ENCODE measurements at regions not wholly inside any gene's neighbourhood (a gene's known extent, or its start where the extent isn't known, plus 50 kb on each side); places are given as distances from the start of the nearest gene placed in this dataset.
A peak's percentile ranks its signal among the peaks of the same experiment; 100 is the strongest.

DNA sequence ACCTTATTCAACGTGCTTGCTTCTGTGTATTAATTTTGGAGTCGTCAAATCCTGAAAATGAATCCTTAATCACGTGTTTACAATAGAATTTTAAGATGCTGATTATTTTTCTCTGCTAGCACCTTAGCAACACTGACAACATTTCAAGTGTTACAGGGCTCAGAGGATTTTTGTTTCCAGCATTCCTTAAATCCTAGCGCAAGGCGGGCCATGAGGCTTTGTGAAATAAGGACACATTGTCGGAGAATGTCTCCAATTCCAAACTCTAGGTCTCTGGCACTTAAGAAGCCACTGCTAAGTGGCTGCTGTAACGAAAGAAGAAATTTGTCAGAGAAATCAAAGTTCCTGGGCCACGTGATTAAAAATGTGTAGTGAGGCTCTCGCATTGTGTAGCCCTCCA, 390.9 kb upstream of the CELF2 start:
- Histone ChIP-seq H3K36me3 (ENCODE audit: insufficient read depth, low read length) (no peaks in the 10 kb centered on the region), H3K9ac (ENCODE audit: low read length) (no peak overlapping the region), H3K4me1 (ENCODE audit: low read length) (peaks cover 4% of the 10 kb centered on the region; the same call in 1 of the 2 replicates), H3K4me2 (ENCODE audit: low read depth, low read length, poor library complexity, severe bottlenecking) (no peak overlapping the region), H3K79me2 (ENCODE audit: low read length) (no peaks in the 10 kb centered on the region), H3K27ac (ENCODE audit: low read length) (no peak overlapping the region), H4K20me1 (ENCODE audit: insufficient read depth, low read depth, low read length) (no peaks in the 10 kb centered on the region), H3K27me3 (ENCODE audit: low read length) (0 out of 2 replicates have a peak, but pooled peaks cover 5% of the 10 kb centered on the region), H3K9me2 (replicated peaks; ENCODE audit: insufficient read depth, low read length) (no peaks in the 10 kb centered on the region), H3K9me3 (ENCODE audit: low read length) (no peaks in the 10 kb centered on the region), H2AFZ (ENCODE audit: low read length) (no peak overlapping the region), H3K4me3 (ENCODE audit: low read length) (no peak overlapping the region)
- DNase-seq: no peak

DNA sequence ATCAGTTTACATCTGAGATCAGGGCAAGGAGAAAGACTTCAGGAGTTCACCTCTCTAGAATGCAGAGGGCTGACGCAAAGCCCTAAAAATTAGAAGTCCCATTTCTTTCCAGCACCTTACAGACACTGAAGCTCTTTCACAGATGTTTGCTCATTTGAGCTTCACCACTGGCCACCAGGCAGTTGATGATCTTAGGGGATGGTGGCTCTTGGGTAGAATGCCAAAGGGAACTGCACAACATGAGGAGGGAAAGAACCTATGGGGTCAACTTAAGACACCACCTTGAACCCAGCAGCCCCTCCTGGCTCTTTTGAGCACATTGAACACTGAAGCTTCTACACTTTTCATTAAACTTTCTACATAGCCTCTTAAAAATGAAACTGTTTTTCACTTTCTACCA, 390.3 kb upstream of the CELF2 start:
- H3K9me3 ChIP-seq (ENCODE audit: low read length): no peaks in the 10 kb centered on the region
- no peak overlapping the region for H3K27ac ChIP-seq (ENCODE audit: low read length)
- no peaks in the 10 kb centered on the region for H4K20me1 ChIP-seq (ENCODE audit: insufficient read depth, low read depth, low read length)
- peaks cover 4% of the 10 kb centered on the region; the same call in 1 of the 2 replicates for H3K4me1 ChIP-seq (ENCODE audit: low read length)
- no peak overlapping the region for H3K4me3 ChIP-seq (ENCODE audit: low read length)
- no peak overlapping the region for H3K9ac ChIP-seq (ENCODE audit: low read length)
- H3K79me2 ChIP-seq (ENCODE audit: low read length): no peaks in the 10 kb centered on the region
- no peaks in the 10 kb centered on the region for H3K36me3 ChIP-seq (ENCODE audit: insufficient read depth, low read length)
- no peak overlapping the region for H3K4me2 ChIP-seq (ENCODE audit: low read depth, low read length, poor library complexity, severe bottlenecking)
- H3K27me3 ChIP-seq (ENCODE audit: low read length): 0 out of 2 replicates have a peak, but pooled peaks cover 5% of the 10 kb centered on the region
- H3K9me2 ChIP-seq (replicated peaks; ENCODE audit: insufficient read depth, low read length): no peaks in the 10 kb centered on the region
- no peak for DNase-seq
- no peak overlapping the region for H2AFZ ChIP-seq (ENCODE audit: low read length)

DNA sequence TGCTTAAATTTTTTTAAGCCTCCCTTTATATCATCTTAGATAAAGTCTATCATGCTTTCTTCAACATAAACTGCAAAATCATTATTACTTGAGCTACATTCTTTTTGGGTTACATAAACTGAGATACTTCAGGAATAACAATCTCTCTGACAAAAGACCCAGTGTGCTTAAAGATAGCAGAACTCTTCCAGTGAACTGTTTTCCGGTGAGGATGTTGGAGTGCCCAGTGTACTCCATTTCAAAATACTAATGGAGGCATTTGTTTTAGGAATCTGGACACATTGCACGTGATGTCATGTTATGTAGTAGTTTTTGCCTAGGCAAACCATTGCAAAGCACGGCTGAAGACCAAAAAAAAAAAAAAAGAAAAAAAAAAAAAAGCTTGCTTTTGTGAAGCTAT, 388.2 kb upstream of the CELF2 start:
- no peaks in the 10 kb centered on the region for H3K9me3 ChIP-seq (ENCODE audit: low read length)
- H3K27ac ChIP-seq (ENCODE audit: low read length): no peak overlapping the region
- DNase-seq: no peak
- no peaks in the 10 kb centered on the region for H3K79me2 ChIP-seq (ENCODE audit: low read length)
- H3K9me2 ChIP-seq (replicated peaks; ENCODE audit: insufficient read depth, low read length): no peaks in the 10 kb centered on the region
- no peaks in the 10 kb centered on the region for H3K36me3 ChIP-seq (ENCODE audit: insufficient read depth, low read length)
- peaks cover 4% of the 10 kb centered on the region; the same call in 1 of the 2 replicates for H3K4me1 ChIP-seq (ENCODE audit: low read length)
- no peak overlapping the region for H3K4me3 ChIP-seq (ENCODE audit: low read length)
- 0 out of 2 replicates have a peak, but pooled peaks cover 5% of the 10 kb centered on the region for H3K27me3 ChIP-seq (ENCODE audit: low read length)
- H4K20me1 ChIP-seq (ENCODE audit: insufficient read depth, low read depth, low read length): no peaks in the 10 kb centered on the region
- H2AFZ ChIP-seq (ENCODE audit: low read length): no peak overlapping the region
- no peak overlapping the region for H3K9ac ChIP-seq (ENCODE audit: low read length)
- no peak overlapping the region for H3K4me2 ChIP-seq (ENCODE audit: low read depth, low read length, poor library complexity, severe bottlenecking)

DNA sequence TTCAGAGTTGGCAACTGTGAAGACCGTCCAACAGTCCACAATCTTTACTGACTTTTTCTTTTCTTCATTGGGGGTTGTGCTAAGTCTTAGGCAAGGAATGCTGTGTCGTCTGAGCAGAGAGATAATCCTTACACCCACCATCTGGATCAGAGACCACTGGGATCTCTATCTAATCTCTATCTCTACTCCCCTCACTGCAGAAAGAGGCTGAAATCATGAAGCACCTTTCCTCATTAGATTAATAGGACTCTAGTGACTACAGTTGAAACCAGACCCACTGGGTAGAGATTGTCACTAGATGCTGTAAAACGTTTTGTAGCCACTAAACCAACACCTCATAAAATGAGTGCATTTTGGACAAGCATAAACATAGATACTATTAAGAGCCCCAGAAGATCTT, 387.4 kb upstream of the CELF2 start:
- Histone ChIP-seq H3K4me1 (ENCODE audit: low read length) (peaks cover 4% of the 10 kb centered on the region; the same call in 1 of the 2 replicates), H3K9me3 (ENCODE audit: low read length) (no peaks in the 10 kb centered on the region), H4K20me1 (ENCODE audit: insufficient read depth, low read depth, low read length) (no peaks in the 10 kb centered on the region), H3K27me3 (ENCODE audit: low read length) (0 out of 2 replicates have a peak, but pooled peaks cover 5% of the 10 kb centered on the region), H3K9me2 (replicated peaks; ENCODE audit: insufficient read depth, low read length) (no peaks in the 10 kb centered on the region), H3K4me3 (ENCODE audit: low read length) (no peak overlapping the region), H2AFZ (ENCODE audit: low read length) (no peak overlapping the region), H3K27ac (ENCODE audit: low read length) (no peak overlapping the region), H3K9ac (ENCODE audit: low read length) (no peak overlapping the region), H3K36me3 (ENCODE audit: insufficient read depth, low read length) (no peaks in the 10 kb centered on the region), H3K4me2 (ENCODE audit: low read depth, low read length, poor library complexity, severe bottlenecking) (no peak overlapping the region), H3K79me2 (ENCODE audit: low read length) (no peaks in the 10 kb centered on the region)
- no peak for DNase-seq

DNA sequence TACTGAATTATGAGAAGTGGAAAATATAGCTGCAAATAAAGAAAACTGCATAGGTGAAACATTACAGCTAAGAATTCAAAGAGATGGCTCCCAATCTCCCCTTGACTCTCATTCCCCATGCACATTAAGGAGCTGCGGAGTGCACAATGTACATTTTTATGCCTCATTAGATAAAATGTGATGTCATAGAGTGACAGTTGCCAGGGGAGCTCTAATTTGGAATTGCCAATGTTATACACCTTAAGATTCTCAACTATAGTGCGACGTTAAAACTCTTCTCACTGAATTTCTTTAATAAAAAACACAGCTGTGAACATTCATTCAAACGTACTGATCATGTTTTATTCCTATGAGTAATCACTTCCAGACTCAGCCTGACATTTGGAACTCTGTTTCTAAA, 386.9 kb upstream of the CELF2 start:
- Histone ChIP-seq H3K4me1 (ENCODE audit: low read length) (peaks cover 4% of the 10 kb centered on the region; the same call in 1 of the 2 replicates), H3K79me2 (ENCODE audit: low read length) (no peaks in the 10 kb centered on the region), H3K4me3 (ENCODE audit: low read length) (no peak overlapping the region), H3K9me3 (ENCODE audit: low read length) (no peaks in the 10 kb centered on the region), H3K27me3 (ENCODE audit: low read length) (0 out of 2 replicates have a peak, but pooled peaks cover 5% of the 10 kb centered on the region), H3K27ac (ENCODE audit: low read length) (no peak overlapping the region), H4K20me1 (ENCODE audit: insufficient read depth, low read depth, low read length) (no peaks in the 10 kb centered on the region), H2AFZ (ENCODE audit: low read length) (no peak overlapping the region), H3K9me2 (replicated peaks; ENCODE audit: insufficient read depth, low read length) (no peaks in the 10 kb centered on the region), H3K9ac (ENCODE audit: low read length) (no peak overlapping the region), H3K36me3 (ENCODE audit: insufficient read depth, low read length) (no peaks in the 10 kb centered on the region), H3K4me2 (ENCODE audit: low read depth, low read length, poor library complexity, severe bottlenecking) (no peak overlapping the region)
- no peak for DNase-seq

DNA sequence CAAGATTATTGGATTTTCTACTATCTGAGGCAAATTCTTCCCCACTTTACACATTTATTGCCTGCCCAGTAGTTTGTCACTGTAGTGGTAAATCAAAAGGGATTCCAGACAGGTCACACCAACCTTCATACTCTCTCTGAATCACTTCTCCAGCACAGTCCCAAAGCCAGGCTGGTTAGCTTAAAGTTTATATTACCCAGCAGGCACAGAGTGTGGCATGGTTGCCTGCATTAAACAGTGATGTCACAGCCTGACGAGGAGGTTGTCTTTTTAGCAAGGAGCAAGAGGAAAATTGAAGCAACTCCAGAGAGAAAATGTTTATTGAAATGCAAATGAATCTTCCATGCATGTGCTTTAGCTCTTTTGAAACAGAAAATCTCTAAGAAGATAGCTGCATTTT, 375.5 kb upstream of the CELF2 start:
- Histone ChIP-seq H4K20me1 (ENCODE audit: insufficient read depth, low read depth, low read length) (no peaks in the 10 kb centered on the region), H3K9me2 (replicated peaks; ENCODE audit: insufficient read depth, low read length) (no peaks in the 10 kb centered on the region), H3K9me3 (ENCODE audit: low read length) (no peaks in the 10 kb centered on the region), H3K4me3 (ENCODE audit: low read length) (no peak overlapping the region), H3K36me3 (ENCODE audit: insufficient read depth, low read length) (no peaks in the 10 kb centered on the region), H3K27me3 (ENCODE audit: low read length) (no peaks in the 10 kb centered on the region), H2AFZ (ENCODE audit: low read length) (no peak overlapping the region), H3K4me2 (ENCODE audit: low read depth, low read length, poor library complexity, severe bottlenecking) (no peak overlapping the region), H3K4me1 (ENCODE audit: low read length) (no peaks in the 10 kb centered on the region), H3K27ac (ENCODE audit: low read length) (no peak overlapping the region), H3K79me2 (ENCODE audit: low read length) (no peaks in the 10 kb centered on the region), H3K9ac (ENCODE audit: low read length) (no peak overlapping the region)
- DNase-seq: peak; percentile 27

DNA sequence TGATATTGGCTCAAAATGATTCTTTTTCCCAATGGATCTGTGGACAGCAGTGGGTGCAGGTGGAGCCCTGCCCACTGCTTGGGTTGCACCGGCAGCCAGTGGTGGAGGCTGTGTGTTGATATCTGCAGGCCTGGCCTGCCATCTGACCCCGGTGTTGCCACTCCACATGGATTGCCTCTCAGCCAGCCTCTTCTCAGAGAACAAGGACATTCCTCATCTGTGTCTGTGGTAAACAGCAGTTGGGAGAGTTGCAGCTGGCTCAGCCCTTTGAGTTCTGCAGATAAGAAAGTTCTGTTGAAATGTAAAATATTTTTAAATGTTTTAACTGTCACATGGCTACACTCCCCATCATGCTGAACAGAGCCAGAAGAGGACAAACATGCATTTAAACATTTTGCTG, 374.9 kb upstream of the CELF2 start:
- peak; percentile 7 for DNase-seq
- Histone ChIP-seq H3K27me3 (ENCODE audit: low read length) (no peaks in the 10 kb centered on the region), H3K9ac (ENCODE audit: low read length) (no peak overlapping the region), H2AFZ (ENCODE audit: low read length) (no peak overlapping the region), H3K27ac (ENCODE audit: low read length) (no peak overlapping the region), H3K4me1 (ENCODE audit: low read length) (no peaks in the 10 kb centered on the region), H3K9me2 (replicated peaks; ENCODE audit: insufficient read depth, low read length) (no peaks in the 10 kb centered on the region), H3K79me2 (ENCODE audit: low read length) (no peaks in the 10 kb centered on the region), H3K36me3 (ENCODE audit: insufficient read depth, low read length) (no peaks in the 10 kb centered on the region), H3K9me3 (ENCODE audit: low read length) (no peaks in the 10 kb centered on the region), H4K20me1 (ENCODE audit: insufficient read depth, low read depth, low read length) (no peaks in the 10 kb centered on the region), H3K4me3 (ENCODE audit: low read length) (no peak overlapping the region), H3K4me2 (ENCODE audit: low read depth, low read length, poor library complexity, severe bottlenecking) (no peak overlapping the region)

DNA sequence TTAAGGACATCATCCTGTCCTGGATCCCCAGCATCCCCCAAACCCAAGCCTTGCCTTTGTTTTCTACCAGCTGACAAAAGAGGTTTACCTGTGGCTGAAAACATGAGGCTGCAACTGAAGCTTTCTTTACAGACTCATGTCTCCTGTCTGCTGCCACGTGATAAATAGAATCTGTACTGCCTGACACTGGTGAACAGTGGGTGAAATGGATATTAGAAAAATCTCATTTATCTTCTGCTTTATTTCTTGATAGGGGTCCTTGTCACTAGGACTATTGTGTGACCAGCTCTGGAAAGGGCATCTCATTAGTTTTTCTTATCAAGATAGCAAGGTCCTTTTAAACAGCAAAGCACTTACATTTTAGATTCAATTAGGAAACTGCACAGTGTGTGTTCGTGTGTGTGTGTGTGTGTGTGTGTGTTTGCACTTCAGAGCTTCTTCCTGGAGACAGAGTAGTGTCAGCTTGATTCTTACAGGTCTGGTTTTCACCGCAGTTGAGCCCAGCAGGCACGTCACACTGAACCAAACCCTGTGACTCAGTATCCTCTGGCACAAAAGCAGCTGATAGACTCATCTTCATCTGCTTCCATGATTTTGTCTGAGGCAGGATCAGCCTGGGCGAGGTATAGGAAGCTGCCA, 373.5 kb upstream of the CELF2 start:
- H3K9me2 ChIP-seq (replicated peaks; ENCODE audit: insufficient read depth, low read length): no peaks in the 10 kb centered on the region
- no peak overlapping the region for H3K4me2 ChIP-seq (ENCODE audit: low read depth, low read length, poor library complexity, severe bottlenecking)
- no peak overlapping the region for H2AFZ ChIP-seq (ENCODE audit: low read length)
- H3K9me3 ChIP-seq (ENCODE audit: low read length): no peaks in the 10 kb centered on the region
- H3K9ac ChIP-seq (ENCODE audit: low read length): no peak overlapping the region
- H3K79me2 ChIP-seq (ENCODE audit: low read length): no peaks in the 10 kb centered on the region
- no peak overlapping the region for H3K4me3 ChIP-seq (ENCODE audit: low read length)
- no peaks in the 10 kb centered on the region for H3K36me3 ChIP-seq (ENCODE audit: insufficient read depth, low read length)
- H4K20me1 ChIP-seq (ENCODE audit: insufficient read depth, low read depth, low read length): no peaks in the 10 kb centered on the region
- no peak overlapping the region for H3K27ac ChIP-seq (ENCODE audit: low read length)
- H3K27me3 ChIP-seq (ENCODE audit: low read length): no peaks in the 10 kb centered on the region
- DNase-seq: peak; percentile 34
- no peaks in the 10 kb centered on the region for H3K4me1 ChIP-seq (ENCODE audit: low read length)

Measured in Karpas-422 (cell line).